K562 (cell line): ENCODE measurements at regions not wholly inside any gene's neighbourhood (a gene's known extent, or its start where the extent isn't known, plus 50 kb on each side); places are given as distances from the start of the nearest gene placed in this dataset.

Experiments used
- ATAC-seq: fragments of 200-7000 bp; cut with Tn5 transposase; 3 replicates; pipeline ENCODE4 v1.9.1; 2020; ENCODE audit warnings: moderate library complexity
- BruUV-seq: library from RNA; stranded (reverse); fragments of 400-500 nt; replicated peaks from 2 replicates; lab custom pipeline; 2021; lab: Mats Ljungman, UMichigan
- CTCF ChIA-PET: fragments of 300-600 bp; formaldehyde crosslinking; extraction: SDS; loops from one replicate; lab custom pipeline; 2021; ENCODE audit warnings: low intra/inter-chr PET ratio; lab: Yijun Ruan, JAX
- POLR2A ChIA-PET: fragments of 300-600, 350-650 bp; sonication (Branson Sonifier 250); formaldehyde crosslinking; extraction: SDS; loops from one replicate; lab custom pipeline; 2021; ENCODE audit warnings: antibody characterized with exemption, inconsistent platforms; lab: Yijun Ruan, JAX
- DNase-seq, 4 experiments: peaks; one replicate each; pipeline versions ENCODE4 v3.0.0 to v3.0.0-alpha.2; 2011 to 2018; ENCODE audit warnings: low spot score in 3 of 4, mixed read lengths in 3 of 4; ENCODE audit errors: extremely low read depth in 1 of 4
- FAIRE-seq: peaks from 2 replicates; lab custom pipeline; 2011; peaks lifted over from hg19 to GRCh38; lab: Jason Lieb, UNC
- H2AFZ ChIP-seq: 2 replicates; pipeline ENCODE4 v1.6.0; 2011; ENCODE audit warnings: low read depth, low read length, control low read depth, inconsistent platforms
- H3K27ac ChIP-seq: fragments of 200-600 bp; 3 replicates; pipeline ENCODE4 v1.8.0; 2011; ENCODE audit warnings: low read depth, mild to moderate bottlenecking, control low read depth, inconsistent platforms, low read length, moderate library complexity, mixed read lengths; ENCODE audit errors: extremely low read depth
- H3K27me3 ChIP-seq, 2 experiments: fragments of 300-600 bp in 1 of 2; 2 replicates in 1 of 2; 3 replicates in 1 of 2; pipeline versions ENCODE4 v1.6.0 to v1.8.0; 2011; ENCODE audit warnings: inconsistent platforms in 2 of 2, low read length in 2 of 2, mild to moderate bottlenecking in 1 of 2, mixed read lengths in 1 of 2, moderate library complexity in 1 of 2; ENCODE audit not compliant: control insufficient read depth in 2 of 2, insufficient read depth in 2 of 2
- H3K36me3 ChIP-seq: fragments of 300-600 bp; 3 replicates; pipeline ENCODE4 v1.8.0; 2011; ENCODE audit warnings: mild to moderate bottlenecking, low read length, inconsistent platforms; ENCODE audit not compliant: control insufficient read depth, insufficient read depth
- H3K4me1 ChIP-seq, 2 experiments: fragments of 200-600 bp in 1 of 2; replicated peaks in 1 of 2; 2 replicates in 1 of 2; 3 replicates in 1 of 2; pipeline versions ENCODE4 v1.5.1 to v1.8.0; 2011; ENCODE audit warnings: inconsistent platforms in 2 of 2, low read length in 2 of 2, mild to moderate bottlenecking in 1 of 2, mixed read lengths in 1 of 2, moderate library complexity in 1 of 2; ENCODE audit not compliant: control insufficient read depth in 2 of 2, insufficient read depth in 2 of 2
- H3K4me2 ChIP-seq: 2 replicates; pipeline ENCODE4 v1.6.1; 2011; ENCODE audit warnings: low read length, control low read depth, inconsistent platforms, mixed read lengths; ENCODE audit not compliant: insufficient read depth
- H3K4me3 ChIP-seq: fragments of 200-600 bp; sonication (generic), shearing (Covaris generic); 2 replicates; pipeline ENCODE4 v1.5.1; 2016; ENCODE audit warnings: control low read depth, inconsistent platforms
- H3K79me2 ChIP-seq: fragments of 200-600 bp; 3 replicates; pipeline ENCODE4 v1.8.0; 2011; ENCODE audit warnings: low read length, inconsistent platforms; ENCODE audit not compliant: control insufficient read depth, insufficient read depth
- H3K9ac ChIP-seq, 2 experiments: 2 replicates each; pipeline versions ENCODE4 v1.6.0 to v1.6.1; 2011; ENCODE audit warnings: low read depth in 2 of 2, low read length in 2 of 2, control low read depth in 1 of 2, inconsistent platforms in 1 of 2, mild to moderate bottlenecking in 1 of 2, mixed read lengths in 1 of 2; ENCODE audit not compliant: insufficient read depth in 1 of 2
- H3K9me1 ChIP-seq: one replicate; pipeline ENCODE4 v1.6.0; 2011; ENCODE audit warnings: inconsistent platforms, mild to moderate bottlenecking, low read length, moderate library complexity; ENCODE audit not compliant: control insufficient read depth, insufficient read depth
- H3K9me3 ChIP-seq: replicated peaks from 2 replicates; pipeline ENCODE4 v1.5.1; 2011; ENCODE audit warnings: low read depth, low read length, inconsistent platforms; ENCODE audit not compliant: control insufficient read depth, insufficient read depth
- H4K20me1 ChIP-seq: replicated peaks from 2 replicates; pipeline ENCODE4 v1.6.1; 2011; ENCODE audit warnings: low read length, inconsistent platforms, mixed read lengths; ENCODE audit not compliant: control insufficient read depth, insufficient read depth
- E2F3 ChIP-seq: fragments of 250-450 bp; sonication (Bioruptor Pico); IDR thresholded peaks from 2 replicates; pipeline ENCODE4 v1.4.0; 2020; ENCODE audit warnings: mild to moderate bottlenecking
- HDAC6 ChIP-seq: IDR thresholded peaks from 2 replicates; pipeline ENCODE4 v1.6.1; 2012; ENCODE audit warnings: low read depth, mild to moderate bottlenecking, control low read depth, inconsistent platforms, low read length, moderate library complexity
- TGIF2 ChIP-seq: sonication (generic); formaldehyde crosslinking; IDR thresholded peaks from 2 replicates; pipeline ENCODE4 v1.8.1; 2022; ENCODE audit warnings: mild to moderate bottlenecking, missing genetic modification reagents, moderate library complexity
- U2AF1 ChIP-seq: fragments of 200-400 bp; formaldehyde crosslinking; optimal IDR thresholded peaks from 2 replicates; pipeline ENCODE3; 2017; ENCODE audit warnings: mild to moderate bottlenecking, low read depth, low read length, moderate library complexity
- ZFX ChIP-seq: sonication (generic); formaldehyde crosslinking; IDR thresholded peaks from 2 replicates; pipeline ENCODE4 v1.8.0; 2022; ENCODE audit warnings: mild to moderate bottlenecking, missing genetic modification reagents, moderate library complexity
- ZNF165 ChIP-seq: fragments of 250-450 bp; sonication (Bioruptor Pico); IDR thresholded peaks from 2 replicates; pipeline ENCODE4 v1.4.0; 2020; ENCODE audit warnings: borderline replicate concordance
- ZNF57 ChIP-seq: fragments of 450-650 bp; formaldehyde crosslinking; IDR thresholded peaks from 2 replicates; pipeline ENCODE4 v1.4.0; 2020; ENCODE audit warnings: mild to moderate bottlenecking, moderate library complexity
- WGBS: fragments of 100-300 bp; shearing (Covaris generic); methylation state at CpG from one replicate; pipeline ENCODE4 v1.1.6; 2016; ENCODE audit warnings: low coverage, mixed read lengths; ENCODE audit not compliant: insufficient coverage; ENCODE audit errors: missing lambda C conversion rate; 5-methylcytosine and 5-hydroxymethylcytosine counted together
- in situ Hi-C: fragments of 300-500 bp; cut with MboI; formaldehyde crosslinking; loops from 4 replicates; pipeline ENCODE4 v1.15.0; 2018; ENCODE audit warnings: inconsistent platforms, mixed read lengths
- intact Hi-C: fragments of 100-400 bp; cut with micrococcal nuclease; formaldehyde crosslinking; loops from 2 replicates; pipeline ENCODE4 v1.14.2; 2022
- TF ChIP-seq, protein P1 (sequence below): IDR thresholded peaks from 2 replicates; pipeline ENCODE4 v1.6.1; 2011; ENCODE audit warnings: borderline replicate concordance, low read depth, mild to moderate bottlenecking, moderate library complexity, low read length; ENCODE audit not compliant: insufficient read depth, poor library complexity, severe bottlenecking

DNA sequence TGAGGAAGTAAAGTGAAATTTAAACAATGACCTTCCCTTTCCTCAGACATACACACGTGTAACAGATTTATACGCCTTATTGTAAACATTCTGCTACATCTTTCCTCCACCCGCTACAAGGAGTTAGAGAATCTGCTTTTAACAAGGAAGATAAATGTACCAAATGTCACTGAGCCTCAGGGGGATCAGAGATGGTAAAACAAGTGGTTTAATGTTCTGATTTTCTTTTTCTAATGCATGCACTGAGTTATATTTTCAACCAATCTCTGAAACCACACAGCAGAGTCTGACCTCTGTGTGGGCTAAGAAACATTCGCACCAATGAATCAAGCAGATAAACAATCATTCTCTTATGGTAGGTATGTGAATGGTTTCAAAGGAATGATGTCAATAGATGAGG is 599.5 kb downstream of the ARL4A start:
- H3K4me1 ChIP-seq, result no peaks in the 10 kb centered on the region
- DNase-seq, result no peak
- H3K36me3 ChIP-seq, result no peaks in the 10 kb centered on the region
- no peaks in the 10 kb centered on the region for H3K9me3 ChIP-seq
- POLR2A ChIA-PET, result no interaction called here
- H2AFZ ChIP-seq, result no peak overlapping the region
- no peak overlapping the region for H3K4me3 ChIP-seq
- no TSS peak for BruUV-seq
- TF ChIP-seq TGIF2 (CRISPR knock-in tag), result no peak
- no peak for TF ChIP-seq ZNF57 (CRISPR knock-in tag)
- TF ChIP-seq, protein P1, sequence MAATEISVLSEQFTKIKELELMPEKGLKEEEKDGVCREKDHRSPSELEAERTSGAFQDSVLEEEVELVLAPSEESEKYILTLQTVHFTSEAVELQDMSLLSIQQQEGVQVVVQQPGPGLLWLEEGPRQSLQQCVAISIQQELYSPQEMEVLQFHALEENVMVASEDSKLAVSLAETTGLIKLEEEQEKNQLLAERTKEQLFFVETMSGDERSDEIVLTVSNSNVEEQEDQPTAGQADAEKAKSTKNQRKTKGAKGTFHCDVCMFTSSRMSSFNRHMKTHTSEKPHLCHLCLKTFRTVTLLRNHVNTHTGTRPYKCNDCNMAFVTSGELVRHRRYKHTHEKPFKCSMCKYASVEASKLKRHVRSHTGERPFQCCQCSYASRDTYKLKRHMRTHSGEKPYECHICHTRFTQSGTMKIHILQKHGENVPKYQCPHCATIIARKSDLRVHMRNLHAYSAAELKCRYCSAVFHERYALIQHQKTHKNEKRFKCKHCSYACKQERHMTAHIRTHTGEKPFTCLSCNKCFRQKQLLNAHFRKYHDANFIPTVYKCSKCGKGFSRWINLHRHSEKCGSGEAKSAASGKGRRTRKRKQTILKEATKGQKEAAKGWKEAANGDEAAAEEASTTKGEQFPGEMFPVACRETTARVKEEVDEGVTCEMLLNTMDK, result no peak
- no peak for TF ChIP-seq U2AF1
- TF ChIP-seq HDAC6, result no peak
- no peak for TF ChIP-seq ZFX
- no peak for TF ChIP-seq E2F3 (CRISPR knock-in tag)
- no peak for TF ChIP-seq ZNF165 (CRISPR knock-in tag)
- H3K9ac ChIP-seq, result no peak overlapping the region
- H3K79me2 ChIP-seq, result no peaks in the 10 kb centered on the region
- H3K9me1 ChIP-seq, result no peaks in the 10 kb centered on the region
- no peak overlapping the region for H3K27ac ChIP-seq
- WGBS, result 2% methylated on average over 4 of the region's 4 CpGs
- intact Hi-C loops (loop anchor here (10.0 kb wide), 1 partner anchor 1728 kb away; no protein-coding TSS in a partner anchor), in situ Hi-C loops (loop anchor here (10.0 kb wide), 1 partner anchor 1168 kb away; no protein-coding TSS in a partner anchor)
- no peaks in the 10 kb centered on the region for H4K20me1 ChIP-seq
- H3K27me3 ChIP-seq, result no peaks in the 10 kb centered on the region
- CTCF ChIA-PET, result no interaction called here
- ATAC-seq, result no peak
- no peak overlapping the region for H3K4me2 ChIP-seq
- FAIRE-seq, result no peak
